Mucosa of descending colon (tissue), 3 donors: ENCODE measurements at regions not wholly inside any gene's neighbourhood (a gene's known extent, or its start where the extent isn't known, plus 50 kb on each side); places are given as distances from the start of the nearest gene placed in this dataset.

ENCODE experiments used
- ATAC-seq: fragments of 200-7000 bp; cut with Tn5 transposase; one replicate; pipeline ENCODE4 v1.9.1; 2020; ENCODE audit warnings: mild to moderate bottlenecking, moderate library complexity
- DNase-seq, 3 donors: peaks; one replicate each; pipeline ENCODE4 v3.0.0-alpha.2; 2020
- H3K36me3 ChIP-seq: fragments of 200-600 bp; one replicate; pipeline ENCODE4 v1.8.0; 2021; ENCODE audit warnings: low read depth, mild to moderate bottlenecking
- H3K4me1 ChIP-seq: fragments of 200-600 bp; one replicate; pipeline ENCODE4 v1.8.0; 2021; ENCODE audit warnings: low read depth, mild to moderate bottlenecking
- H3K4me3 ChIP-seq: fragments of 200-600 bp; one replicate; pipeline ENCODE4 v1.8.0; 2021; ENCODE audit warnings: mild to moderate bottlenecking
- H3K9me3 ChIP-seq: fragments of 200-600 bp; one replicate; pipeline ENCODE4 v1.8.0; 2021; ENCODE audit warnings: mild to moderate bottlenecking
- intact Hi-C, 2 donors: fragments of 100-400 bp; cut with DNase I in 1 of 2; cut with micrococcal nuclease in 1 of 2; formaldehyde crosslinking; loops; one replicate each; pipeline versions ENCODE4 v1.11.0 to v1.11.1; 2022; cut with DNase I, micrococcal nuclease
- TF ChIP-seq, protein P1 (sequence below): fragments of 200-600 bp; IDR thresholded peaks from one replicate; pipeline ENCODE4 v1.8.0; 2022; ENCODE audit warnings: antibody characterized with exemption, mild to moderate bottlenecking
- donor health status: DM: no; HTN: no; CAD: no; lungs with moderate emphysema.
- donor health status: DM: no; HTN: no; CAD: no.
- donor health status: DM: no; HTN: yes; CAD: no.

DNA sequence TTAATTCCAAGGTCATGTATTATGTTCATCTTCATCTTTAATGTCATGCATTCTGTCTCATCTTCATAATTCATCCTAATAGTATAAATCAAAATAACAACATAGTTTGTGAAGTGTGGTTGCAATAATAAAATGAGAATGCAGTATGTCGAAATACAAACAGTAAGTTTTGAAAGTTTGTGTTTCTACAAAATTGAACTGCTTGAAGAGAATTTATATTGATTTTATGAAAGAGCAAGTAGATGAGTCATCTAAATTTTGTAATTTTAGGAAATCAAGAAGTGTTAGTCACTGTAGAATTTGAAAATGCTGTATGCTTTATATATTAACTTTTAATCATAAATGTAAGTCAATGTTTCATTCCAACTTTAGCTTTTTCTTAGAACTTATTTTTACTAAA lies 190.5 kb upstream of the PPP1R3A start:
- Histone ChIP-seq H3K4me3 (no peak overlapping the region), H3K4me1 (no peaks in the 10 kb centered on the region), H3K36me3 (no peaks in the 10 kb centered on the region), H3K9me3 (no peaks in the 10 kb centered on the region)
- TF ChIP-seq, protein P1, sequence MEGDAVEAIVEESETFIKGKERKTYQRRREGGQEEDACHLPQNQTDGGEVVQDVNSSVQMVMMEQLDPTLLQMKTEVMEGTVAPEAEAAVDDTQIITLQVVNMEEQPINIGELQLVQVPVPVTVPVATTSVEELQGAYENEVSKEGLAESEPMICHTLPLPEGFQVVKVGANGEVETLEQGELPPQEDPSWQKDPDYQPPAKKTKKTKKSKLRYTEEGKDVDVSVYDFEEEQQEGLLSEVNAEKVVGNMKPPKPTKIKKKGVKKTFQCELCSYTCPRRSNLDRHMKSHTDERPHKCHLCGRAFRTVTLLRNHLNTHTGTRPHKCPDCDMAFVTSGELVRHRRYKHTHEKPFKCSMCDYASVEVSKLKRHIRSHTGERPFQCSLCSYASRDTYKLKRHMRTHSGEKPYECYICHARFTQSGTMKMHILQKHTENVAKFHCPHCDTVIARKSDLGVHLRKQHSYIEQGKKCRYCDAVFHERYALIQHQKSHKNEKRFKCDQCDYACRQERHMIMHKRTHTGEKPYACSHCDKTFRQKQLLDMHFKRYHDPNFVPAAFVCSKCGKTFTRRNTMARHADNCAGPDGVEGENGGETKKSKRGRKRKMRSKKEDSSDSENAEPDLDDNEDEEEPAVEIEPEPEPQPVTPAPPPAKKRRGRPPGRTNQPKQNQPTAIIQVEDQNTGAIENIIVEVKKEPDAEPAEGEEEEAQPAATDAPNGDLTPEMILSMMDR, result no peak
- intact Hi-C loops, result no loop called here
- ATAC-seq (no peak), DNase-seq (no peak)

DNA sequence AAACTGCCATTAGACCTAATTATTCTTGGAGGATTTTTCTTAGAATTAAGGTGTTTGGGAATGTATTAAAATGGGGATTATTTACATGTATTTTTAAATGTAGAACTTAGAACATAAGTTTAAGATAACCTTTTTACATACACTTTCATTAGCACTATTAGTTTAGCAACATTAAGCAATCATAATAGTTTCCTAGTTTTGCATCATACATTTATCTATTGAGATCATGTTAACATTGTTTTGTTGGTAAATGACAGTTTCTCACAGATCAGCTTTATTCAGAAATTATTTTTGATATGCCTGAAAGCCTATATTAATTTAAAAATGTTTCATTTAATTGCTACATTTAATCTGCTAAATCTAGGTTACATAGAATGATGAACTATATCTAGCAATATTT lies 189.7 kb upstream of the PPP1R3A start:
- no peaks in the 10 kb centered on the region for H3K9me3 ChIP-seq
- ATAC-seq (no peak), DNase-seq (no peak)
- TF ChIP-seq, protein P1, result no peak
- no peak overlapping the region for H3K4me3 ChIP-seq
- H3K36me3 ChIP-seq, result no peaks in the 10 kb centered on the region
- intact Hi-C loops, result no loop called here
- H3K4me1 ChIP-seq, result no peaks in the 10 kb centered on the region

DNA sequence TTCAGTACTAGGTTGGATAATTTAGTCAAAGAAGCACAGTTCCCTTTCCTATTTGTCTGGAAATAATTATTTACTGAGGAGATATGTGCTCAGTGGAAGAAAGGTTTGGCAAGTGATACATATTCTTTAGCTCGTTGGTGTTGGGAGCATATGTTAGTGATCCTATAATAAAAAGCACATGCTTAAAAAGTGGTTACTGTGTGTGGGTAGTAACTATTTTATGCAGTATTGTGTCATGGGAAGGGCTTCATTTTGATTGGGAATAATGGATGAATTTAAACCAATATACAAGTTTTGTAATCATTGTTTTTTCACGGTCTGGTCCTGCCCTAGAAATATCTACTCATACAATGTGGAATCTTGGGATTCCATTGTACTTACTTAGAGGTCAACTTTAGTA lies 188.7 kb upstream of the PPP1R3A start:
- no peak for ATAC-seq
- Histone ChIP-seq H3K9me3 (no peaks in the 10 kb centered on the region), H3K4me1 (no peaks in the 10 kb centered on the region), H3K4me3 (no peak overlapping the region), H3K36me3 (no peaks in the 10 kb centered on the region)
- no peak for DNase-seq
- TF ChIP-seq, protein P1, result no peak
- intact Hi-C loops, result no loop called here

DNA sequence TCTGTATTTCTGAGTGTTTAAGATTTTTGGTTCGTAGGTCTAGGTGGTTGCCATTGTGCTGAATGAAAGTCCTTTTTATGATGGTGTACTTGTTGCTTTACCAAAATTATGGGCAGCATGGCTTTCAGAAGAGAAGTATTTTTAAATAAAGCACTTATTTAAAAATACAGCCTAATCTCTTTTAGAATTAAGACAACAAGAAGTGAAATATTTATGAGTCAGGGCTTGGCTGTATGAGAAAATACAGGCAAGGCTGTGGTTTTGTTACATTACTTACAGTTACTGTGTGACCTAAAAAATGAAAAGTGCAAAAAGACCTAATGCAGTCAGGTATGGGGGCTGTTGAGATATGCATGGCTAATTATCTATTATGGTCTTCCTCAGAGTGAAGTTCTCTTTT lies 185.2 kb upstream of the PPP1R3A start:
- TF ChIP-seq, protein P1, result no peak
- DNase-seq (no peak), ATAC-seq (no peak)
- Histone ChIP-seq H3K4me1 (no peaks in the 10 kb centered on the region), H3K36me3 (no peaks in the 10 kb centered on the region), H3K4me3 (no peak overlapping the region), H3K9me3 (no peaks in the 10 kb centered on the region)
- intact Hi-C loops, result no loop called here

DNA sequence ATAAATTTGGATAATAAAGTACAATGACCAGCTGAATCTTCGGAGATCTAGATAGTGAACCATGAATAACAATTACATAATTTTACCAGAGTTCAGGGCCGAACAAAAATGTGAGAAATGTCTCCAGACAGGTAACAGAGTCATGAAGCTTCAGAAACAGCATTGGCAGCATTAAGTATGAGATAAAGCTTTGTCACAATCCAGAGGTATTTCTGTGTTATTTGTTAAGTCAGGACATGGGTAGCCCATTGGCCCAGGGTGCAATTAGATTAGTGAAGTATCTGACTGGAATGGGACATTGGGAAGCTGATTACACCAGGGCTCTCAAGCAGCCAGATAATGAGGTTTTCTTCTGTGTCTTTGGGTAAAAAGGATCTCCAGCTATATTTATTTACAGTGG lies 184.2 kb upstream of the PPP1R3A start:
- no peak for ATAC-seq
- Histone ChIP-seq H3K4me3 (no peak overlapping the region), H3K36me3 (no peaks in the 10 kb centered on the region), H3K4me1 (no peaks in the 10 kb centered on the region), H3K9me3 (no peaks in the 10 kb centered on the region)
- intact Hi-C loops, result no loop called here
- TF ChIP-seq, protein P1, result no peak
- DNase-seq, result no peak

DNA sequence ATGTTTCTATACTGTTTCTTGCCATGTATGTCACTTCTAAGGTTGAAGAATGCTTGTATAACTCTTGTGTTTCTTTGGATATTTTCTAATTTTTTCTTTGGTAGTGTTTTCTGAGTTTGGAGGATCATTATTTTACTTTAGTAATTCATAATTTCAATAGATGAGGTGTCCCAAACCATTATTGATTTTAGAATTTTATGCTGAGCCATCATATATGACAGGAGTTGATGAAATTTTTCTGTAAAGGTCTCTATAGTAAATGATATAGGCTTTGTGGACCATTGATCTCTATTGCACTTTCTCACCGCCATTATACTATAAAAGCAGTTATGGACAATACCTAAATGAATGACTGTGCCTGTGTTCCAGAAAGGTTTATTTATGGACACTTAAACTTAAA lies 183.3 kb upstream of the PPP1R3A start:
- Histone ChIP-seq H3K4me1 (no peaks in the 10 kb centered on the region), H3K36me3 (no peaks in the 10 kb centered on the region), H3K4me3 (no peak overlapping the region), H3K9me3 (no peaks in the 10 kb centered on the region)
- DNase-seq, result no peak
- intact Hi-C loops, result no loop called here
- no peak for ATAC-seq
- TF ChIP-seq, protein P1, result no peak
